Muscle of leg (tissue), 3 donors: ENCODE measurements at regions not wholly inside any gene's neighbourhood (a gene's known extent, or its start where the extent isn't known, plus 50 kb on each side); places are given as distances from the start of the nearest gene placed in this dataset.

ENCODE experiments used
- DNase-seq: peaks from one replicate; pipeline ENCODE4 v3.0.0; 2013
- H3K27ac ChIP-seq: one replicate; pipeline ENCODE4 v1.5.1; 2013; ENCODE audit warnings: mild to moderate bottlenecking, low read length, control low read depth
- H3K27me3 ChIP-seq: one replicate; pipeline ENCODE4 v1.6.1; 2013; ENCODE audit warnings: low read length; ENCODE audit not compliant: control insufficient read depth, insufficient read depth
- H3K36me3 ChIP-seq: one replicate; pipeline ENCODE4 v1.6.1; 2013; ENCODE audit warnings: low read length; ENCODE audit not compliant: control insufficient read depth, insufficient read depth
- H3K4me1 ChIP-seq: one replicate; pipeline ENCODE4 v1.6.1; 2013; ENCODE audit warnings: low read length; ENCODE audit not compliant: control insufficient read depth, insufficient read depth
- H3K4me3 ChIP-seq: one replicate; pipeline ENCODE4 v1.5.1; 2013; ENCODE audit warnings: low read length, control low read depth
- H3K9me3 ChIP-seq: replicated peaks from 2 replicates; pipeline ENCODE4 v1.6.1; 2013; ENCODE audit warnings: low read depth, low read length; ENCODE audit not compliant: control insufficient read depth
- WGBS: methylation state at CpG from one replicate; pipeline ENCODE4 v1.1.5; 2013; ENCODE audit warnings: missing lambda C conversion rate; ENCODE audit not compliant: insufficient coverage; 5-methylcytosine and 5-hydroxymethylcytosine counted together

DNA sequence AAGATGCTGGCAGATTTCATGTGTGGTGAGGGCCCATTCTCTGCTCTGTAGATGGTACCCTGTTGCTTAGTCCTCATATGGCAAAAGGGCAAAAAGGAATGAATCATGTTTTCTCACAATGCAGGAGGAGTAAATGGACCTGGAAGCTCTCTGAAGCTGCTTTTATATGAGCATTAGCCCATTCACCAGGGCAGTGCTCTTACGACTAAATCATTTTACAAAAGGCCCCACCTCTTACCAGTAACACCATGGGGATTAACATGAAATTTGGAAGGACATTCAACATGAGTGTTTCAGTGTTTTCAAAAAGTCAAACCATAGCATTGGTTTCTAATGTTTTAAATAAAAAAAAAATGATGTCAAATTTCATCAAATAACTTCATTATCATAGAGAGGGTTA, 495.7 kb upstream of the CBLB start:
- H3K4me1 ChIP-seq = no peaks in the 10 kb centered on the region
- no peak for DNase-seq
- H3K27ac ChIP-seq = no peak overlapping the region
- H3K4me3 ChIP-seq = no peak overlapping the region
- no peaks in the 10 kb centered on the region for H3K36me3 ChIP-seq
- no peaks in the 10 kb centered on the region for H3K27me3 ChIP-seq
- no peaks in the 10 kb centered on the region for H3K9me3 ChIP-seq
- WGBS = no CpG with 5 or more reads among the region's 1 CpG

DNA sequence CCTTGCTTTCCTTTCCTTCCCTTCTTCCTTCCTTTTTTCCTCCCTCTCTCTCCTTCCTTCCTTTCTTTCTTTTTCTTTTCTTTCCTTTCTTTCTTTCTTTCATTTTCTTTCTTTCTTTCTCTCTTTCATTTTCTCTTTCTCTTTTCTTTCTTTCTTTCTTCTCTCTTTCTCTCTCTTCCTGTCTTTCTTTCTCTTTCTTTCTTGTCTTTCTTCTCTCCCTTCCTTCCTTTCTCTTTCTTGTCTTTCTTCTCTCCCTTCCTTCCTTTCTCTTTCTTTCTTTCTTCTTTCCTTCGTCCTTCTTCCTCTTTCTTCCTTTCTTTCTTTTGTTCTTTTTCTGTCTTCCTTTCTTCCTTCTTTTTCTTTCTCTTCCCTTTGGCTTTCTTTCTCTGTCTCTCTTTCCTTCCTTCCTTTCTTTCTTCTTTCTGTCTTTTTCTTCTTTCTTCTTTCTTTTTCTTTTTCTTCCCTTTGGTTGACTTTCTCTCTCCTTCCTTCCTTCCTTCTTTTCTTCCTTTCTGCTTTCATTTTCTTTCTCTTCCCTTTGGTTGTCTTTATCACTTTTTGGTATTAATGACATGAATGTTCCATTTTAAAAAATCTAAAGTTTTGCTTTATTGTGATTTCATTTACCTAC, 496.4 kb upstream of the CBLB start:
- Histone ChIP-seq H3K4me3 (no peak overlapping the region), H3K27ac (no peak overlapping the region), H3K27me3 (no peaks in the 10 kb centered on the region), H3K36me3 (no peaks in the 10 kb centered on the region), H3K9me3 (no peaks in the 10 kb centered on the region), H3K4me1 (no peaks in the 10 kb centered on the region)
- no peak for DNase-seq
- no CpG with 5 or more reads among the region's 1 CpG for WGBS

DNA sequence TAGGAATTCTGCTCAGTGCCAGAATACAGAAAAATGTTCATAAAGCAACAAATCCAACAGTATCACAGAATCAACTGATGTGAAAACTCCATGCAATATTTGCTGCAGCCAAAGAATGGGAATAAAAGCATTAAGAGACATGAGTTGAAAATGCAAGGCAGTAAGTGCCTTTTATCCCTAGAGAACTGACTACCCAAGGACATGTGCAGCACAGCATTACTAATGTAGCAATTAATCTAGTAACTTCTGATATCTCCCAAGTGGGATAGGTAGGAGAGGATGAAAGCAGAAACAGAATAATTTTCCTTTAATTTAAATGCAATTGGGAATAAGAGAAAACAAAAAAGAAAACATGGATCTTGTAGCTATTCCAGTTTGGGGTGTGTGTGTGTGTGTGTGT, 497.5 kb upstream of the CBLB start:
- H3K9me3 ChIP-seq = no peaks in the 10 kb centered on the region
- no peaks in the 10 kb centered on the region for H3K36me3 ChIP-seq

DNA sequence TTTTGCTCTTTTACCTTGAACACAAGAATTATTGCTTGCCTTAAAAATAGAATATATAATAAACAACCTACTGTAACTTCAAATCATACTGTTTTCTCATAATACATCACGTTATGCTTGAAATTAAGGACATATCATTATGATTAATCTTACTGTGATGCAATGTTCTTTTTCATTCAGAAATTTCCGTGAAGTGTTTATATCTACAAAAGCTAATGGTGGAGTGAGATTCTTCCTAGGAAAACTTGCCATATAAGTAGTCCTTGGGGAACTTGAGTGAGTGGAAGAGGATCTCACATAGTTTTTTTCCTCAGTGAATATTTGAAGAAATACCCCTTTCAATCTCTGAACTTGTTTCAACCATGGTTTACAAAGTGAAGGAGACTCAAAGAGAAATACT, 498.7 kb upstream of the CBLB start:
- Histone ChIP-seq H3K9me3 (no peaks in the 10 kb centered on the region), H3K27ac (no peak overlapping the region), H3K36me3 (no peaks in the 10 kb centered on the region), H3K27me3 (no peaks in the 10 kb centered on the region), H3K4me3 (no peak overlapping the region), H3K4me1 (no peaks in the 10 kb centered on the region)
- whole genome bisulfite sequencing = no CpG with 5 or more reads among the region's 2 CpGs
- no peak for DNase-seq

More for the DNA sequence above, 497.5 kb upstream of the CBLB start:
- Histone ChIP-seq H3K27ac (no peak overlapping the region), H3K4me1 (no peaks in the 10 kb centered on the region), H3K27me3 (no peaks in the 10 kb centered on the region), H3K4me3 (no peak overlapping the region)
- DNase-seq = no peak

DNA sequence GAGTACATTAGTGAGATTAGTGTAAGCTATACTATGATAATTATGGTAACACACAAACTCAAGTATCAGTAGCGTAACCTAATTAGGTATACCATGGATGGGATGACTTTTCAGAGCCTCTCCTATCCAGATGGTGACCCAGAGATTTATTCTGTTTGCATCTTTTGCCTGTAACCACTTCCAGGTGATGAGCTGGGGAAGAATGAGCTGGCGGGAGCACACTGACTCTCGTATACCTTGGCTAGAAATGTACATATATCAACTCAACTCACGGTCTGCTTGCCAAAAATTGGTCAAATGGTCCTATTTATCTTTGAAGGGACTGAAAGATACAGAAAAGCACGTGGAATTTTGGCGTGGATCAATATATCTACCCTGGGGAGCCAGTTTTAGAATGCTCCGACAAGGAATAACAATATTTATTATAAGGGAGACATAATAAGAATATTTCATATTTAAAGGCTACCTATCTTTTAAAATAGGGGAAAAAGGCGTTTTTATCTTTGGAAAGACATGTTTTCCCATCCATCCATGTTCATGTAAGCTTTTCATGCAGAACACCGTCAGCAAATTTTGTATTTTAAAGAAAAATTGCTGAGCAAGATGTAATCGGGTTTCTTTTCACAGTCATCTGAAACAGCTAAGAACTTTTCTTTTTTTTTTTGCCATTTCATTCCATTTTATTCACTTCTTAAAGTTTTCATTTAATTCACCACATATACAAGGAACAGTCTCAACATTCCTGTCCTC, 502.6 kb upstream of the CBLB start:
- Histone ChIP-seq H3K9me3 (no peaks in the 10 kb centered on the region), H3K27me3 (no peaks in the 10 kb centered on the region), H3K27ac (no peak overlapping the region), H3K4me3 (no peak overlapping the region), H3K4me1 (no peaks in the 10 kb centered on the region), H3K36me3 (no peaks in the 10 kb centered on the region)
- no CpG with 5 or more reads among the region's 10 CpGs for WGBS
- no peak for DNase-seq

DNA sequence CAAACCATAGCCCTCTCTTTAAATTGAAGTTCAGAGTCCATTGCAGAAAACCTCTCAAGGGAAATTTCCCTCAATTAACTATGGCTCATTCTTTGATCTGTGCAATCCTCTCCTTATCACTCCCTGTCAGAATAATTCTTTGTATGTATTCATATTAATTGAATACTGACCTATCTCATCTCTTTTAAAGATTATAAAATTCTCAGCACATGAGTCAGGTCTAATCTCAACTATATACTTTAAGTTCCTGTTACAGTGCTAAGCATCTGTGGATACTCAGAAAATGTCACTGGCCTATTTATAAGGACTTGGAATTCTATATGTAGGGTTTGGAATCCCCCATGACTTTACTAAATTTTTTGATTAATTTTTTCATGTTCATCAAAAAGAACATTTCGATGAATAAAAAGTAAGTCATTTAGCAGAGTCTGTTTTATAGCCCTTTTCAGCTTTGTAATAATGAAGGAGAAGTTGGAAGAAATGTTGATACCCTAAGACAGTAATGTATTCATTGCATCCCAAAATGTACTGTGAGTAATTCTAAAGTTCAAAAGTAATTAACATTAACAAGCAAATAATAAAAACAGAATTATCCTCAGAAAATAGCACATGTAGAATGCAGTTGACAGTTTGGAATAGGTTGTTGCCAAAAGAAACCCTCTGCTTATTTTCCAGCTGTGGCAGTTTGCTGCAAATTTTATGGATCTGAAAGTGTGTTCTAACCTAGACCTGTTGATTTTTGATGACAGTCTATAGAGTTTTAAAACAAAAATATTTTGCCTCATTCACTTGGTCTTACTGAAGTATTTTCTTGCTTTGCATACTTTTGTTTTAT, 503.4 kb upstream of the CBLB start:
- no peak for DNase-seq
- no CpG with 5 or more reads among the region's 1 CpG for WGBS
- Histone ChIP-seq H3K4me3 (no peak overlapping the region), H3K27ac (no peak overlapping the region), H3K36me3 (no peaks in the 10 kb centered on the region), H3K9me3 (no peaks in the 10 kb centered on the region), H3K4me1 (no peaks in the 10 kb centered on the region), H3K27me3 (no peaks in the 10 kb centered on the region)

DNA sequence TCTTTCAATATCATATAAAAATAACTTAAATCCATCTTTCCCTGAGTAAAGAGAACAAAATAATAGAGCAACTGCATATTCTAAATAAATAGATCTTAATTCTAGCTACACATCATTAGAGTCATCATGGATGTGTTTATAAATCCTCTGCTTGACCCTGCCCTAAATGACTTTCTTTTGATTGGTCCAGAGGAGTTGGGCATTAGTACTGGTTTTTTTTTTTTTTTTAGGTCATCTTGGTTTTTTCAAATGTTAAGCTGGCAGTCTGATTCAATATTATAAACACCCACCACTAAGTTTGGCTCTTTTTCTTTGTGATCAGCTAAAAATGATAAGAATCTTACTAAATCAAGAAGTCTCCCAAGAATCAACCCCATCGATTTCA, 504.0 kb upstream of the CBLB start:
- Histone ChIP-seq H3K27ac (no peak overlapping the region), H3K4me1 (no peaks in the 10 kb centered on the region), H3K9me3 (no peaks in the 10 kb centered on the region), H3K36me3 (no peaks in the 10 kb centered on the region), H3K27me3 (no peaks in the 10 kb centered on the region), H3K4me3 (no peak overlapping the region)
- no peak for DNase-seq
- no CpG with 5 or more reads among the region's 1 CpG for WGBS

DNA sequence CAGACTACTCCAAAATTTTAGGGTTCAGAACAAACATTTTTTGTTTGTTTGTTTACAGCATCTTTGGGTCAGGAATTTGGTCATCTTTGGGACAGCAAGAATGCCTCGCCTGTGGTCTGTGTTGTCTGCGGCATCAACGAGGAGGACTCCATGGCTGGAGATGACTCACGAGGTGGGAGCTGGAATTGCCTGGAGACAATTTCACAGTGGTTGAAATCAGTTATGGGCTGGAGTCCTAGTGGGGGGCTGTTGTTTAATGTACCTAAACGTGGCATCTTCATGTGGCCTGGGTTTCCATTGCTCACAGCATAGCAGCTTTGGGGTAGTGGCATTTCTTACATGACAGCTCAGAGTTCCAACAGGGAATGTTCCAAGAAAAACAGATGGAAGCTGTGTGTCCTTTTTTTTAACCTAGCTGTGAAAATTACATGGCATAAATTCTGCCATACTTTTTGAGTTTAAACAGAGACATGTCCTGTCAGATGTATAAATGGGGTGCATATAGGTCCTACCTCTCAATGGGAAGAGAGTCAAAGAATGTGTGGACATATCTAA, 507.3 kb upstream of the CBLB start:
- WGBS = 85% methylated on average over 5 of the region's 5 CpGs
- Histone ChIP-seq H3K27me3 (no peaks in the 10 kb centered on the region), H3K4me3 (no peak overlapping the region), H3K27ac (no peak overlapping the region), H3K4me1 (no peaks in the 10 kb centered on the region), H3K9me3 (no peaks in the 10 kb centered on the region), H3K36me3 (no peaks in the 10 kb centered on the region)
- no peak for DNase-seq

DNA sequence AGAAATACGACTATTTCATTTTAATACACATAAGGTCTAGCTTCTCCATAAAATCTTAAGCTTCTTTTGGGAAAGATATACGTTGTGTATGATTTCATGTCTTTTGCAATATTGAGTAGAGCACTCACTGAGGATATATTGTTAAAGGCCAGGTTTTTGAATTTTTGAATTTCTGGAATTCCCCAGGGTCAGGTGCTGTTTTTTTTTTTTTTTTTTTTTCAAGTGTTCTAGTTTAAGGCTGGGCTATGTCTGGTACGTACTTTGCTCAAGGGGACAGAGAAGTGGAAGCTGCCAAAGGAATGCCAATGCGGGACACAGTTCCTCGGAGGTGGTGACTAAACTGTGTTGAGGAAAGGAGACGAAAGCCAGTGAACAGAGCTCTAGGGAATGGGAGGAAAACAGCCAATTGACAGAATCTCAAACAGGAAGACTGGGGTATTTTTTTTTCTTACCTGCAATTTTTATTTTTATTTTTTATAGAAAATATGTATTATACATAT, 510.5 kb upstream of the CBLB start:
- Histone ChIP-seq H3K4me1 (no peaks in the 10 kb centered on the region), H3K9me3 (no peaks in the 10 kb centered on the region)
- WGBS = 67% methylated on average over 3 of the region's 6 CpGs

DNA sequence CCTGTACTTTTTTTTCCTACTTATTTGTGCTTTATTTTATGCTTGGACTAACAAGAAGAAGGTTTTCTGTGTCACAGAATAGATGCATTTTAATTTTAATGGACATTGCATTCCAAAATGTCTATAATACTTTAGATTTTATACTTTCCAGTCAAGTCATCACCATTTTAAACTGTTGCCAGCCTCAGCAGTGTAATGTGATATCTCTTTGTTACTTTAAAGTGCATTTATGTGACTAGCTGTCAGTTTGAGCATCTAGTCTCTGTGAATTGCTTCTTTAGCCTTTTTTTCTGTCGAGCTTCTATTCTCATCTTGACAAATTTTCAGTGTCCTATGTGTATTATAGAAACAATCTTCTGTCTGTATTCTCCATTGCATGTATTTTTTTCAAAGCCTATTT, 511.4 kb upstream of the CBLB start:
- Histone ChIP-seq H3K4me3 (no peak overlapping the region), H3K4me1 (no peaks in the 10 kb centered on the region), H3K27ac (no peak overlapping the region), H3K27me3 (no peaks in the 10 kb centered on the region), H3K9me3 (no peaks in the 10 kb centered on the region), H3K36me3 (no peaks in the 10 kb centered on the region)
- no CpG with 5 or more reads among the region's 1 CpG for WGBS
- no peak for DNase-seq

More for the DNA sequence above, 510.5 kb upstream of the CBLB start:
- Histone ChIP-seq H3K27me3 (no peaks in the 10 kb centered on the region), H3K36me3 (no peaks in the 10 kb centered on the region), H3K4me3 (no peak overlapping the region), H3K27ac (no peak overlapping the region)
- no peak for DNase-seq
